Colonic mucosa (tissue), 4 donors: ENCODE measurements at regions not wholly inside any gene's neighbourhood (a gene's known extent, or its start where the extent isn't known, plus 50 kb on each side); places are given as distances from the start of the nearest gene placed in this dataset.
"Not testable (repeated sequence)": the region's sequence is repeated elsewhere in the genome, so short reads cannot be mapped to it uniquely, and the experiment has no call there.

Source experiments
- DNase-seq: peaks from one replicate; pipeline ENCODE4 v3.0.0-alpha.2; 2020
- H3K27ac ChIP-seq: fragments of 200-600 bp; one replicate; pipeline ENCODE4 v1.8.0; 2021
- H3K27me3 ChIP-seq: fragments of 200-600 bp; one replicate; pipeline ENCODE4 v1.8.0; 2021
- H3K36me3 ChIP-seq: fragments of 200-600 bp; one replicate; pipeline ENCODE4 v1.8.0; 2021
- H3K4me1 ChIP-seq: fragments of 200-600 bp; one replicate; pipeline ENCODE4 v1.8.0; 2021; ENCODE audit warnings: mild to moderate bottlenecking
- H3K4me3 ChIP-seq: fragments of 200-600 bp; one replicate; pipeline ENCODE4 v1.8.0; 2021
- H3K9ac ChIP-seq, 2 donors: one replicate each; pipeline ENCODE4 v1.7.0; 2013; ENCODE audit warnings: control low read depth in 2 of 2, low read depth in 2 of 2, low read length in 2 of 2
- H3K9me3 ChIP-seq: fragments of 200-600 bp; one replicate; pipeline ENCODE4 v1.8.0; 2021
- CTCF ChIP-seq: fragments of 200-600 bp; IDR thresholded peaks from one replicate; pipeline ENCODE4 v1.8.0; 2022; ENCODE audit warnings: antibody characterized with exemption, mild to moderate bottlenecking
- intact Hi-C: fragments of 100-400 bp; cut with DNase I; formaldehyde crosslinking; loops from one replicate; pipeline ENCODE4 v1.14.1; 2022
- donor health status: healthy.
- donor health status: DM: no; HTN: no; CAD: no.
- donor health status: DM: no; HTN: no; CAD: no.

GRCh38 chr4:107359208-107359607, 323.1 kb upstream of the DKK2 start:
- no peak overlapping the region for H3K9ac ChIP-seq
- no peaks in the 10 kb centered on the region for H3K36me3 ChIP-seq
- no peak for DNase-seq
- no peaks in the 10 kb centered on the region for H3K27me3 ChIP-seq
- intact Hi-C loops = no loop called here
- TF ChIP-seq CTCF = no peak
- no peak overlapping the region for H3K4me3 ChIP-seq
- no peaks in the 10 kb centered on the region for H3K9me3 ChIP-seq
- no peaks in the 10 kb centered on the region for H3K4me1 ChIP-seq
- no peak overlapping the region for H3K27ac ChIP-seq

DNA sequence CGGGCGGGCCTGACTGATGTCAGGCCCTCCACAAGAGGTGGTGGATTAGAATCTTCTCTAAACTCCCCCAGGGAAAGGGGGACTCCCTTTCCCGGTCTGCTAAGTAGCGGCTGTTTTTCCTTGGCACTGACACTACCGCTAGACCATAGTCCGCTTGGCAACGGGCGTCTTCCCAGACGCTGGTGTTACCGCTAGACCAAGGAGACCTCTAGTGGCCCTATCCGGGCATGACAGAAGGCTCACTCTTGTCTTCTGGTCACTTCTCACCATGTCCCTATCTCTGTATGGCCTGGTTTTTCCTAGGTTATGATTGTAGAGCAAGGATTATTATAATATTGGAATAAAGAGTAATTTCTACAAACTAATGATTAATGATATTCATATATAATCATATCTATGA, 318.2 kb upstream of the DKK2 start:
- H3K27me3 ChIP-seq, H3K36me3 ChIP-seq, DNase-seq, intact Hi-C loops, H3K4me3 ChIP-seq, H3K4me1 ChIP-seq, H3K9me3 ChIP-seq, H3K27ac ChIP-seq, H3K9ac ChIP-seq: not testable (repeated sequence)

DNA sequence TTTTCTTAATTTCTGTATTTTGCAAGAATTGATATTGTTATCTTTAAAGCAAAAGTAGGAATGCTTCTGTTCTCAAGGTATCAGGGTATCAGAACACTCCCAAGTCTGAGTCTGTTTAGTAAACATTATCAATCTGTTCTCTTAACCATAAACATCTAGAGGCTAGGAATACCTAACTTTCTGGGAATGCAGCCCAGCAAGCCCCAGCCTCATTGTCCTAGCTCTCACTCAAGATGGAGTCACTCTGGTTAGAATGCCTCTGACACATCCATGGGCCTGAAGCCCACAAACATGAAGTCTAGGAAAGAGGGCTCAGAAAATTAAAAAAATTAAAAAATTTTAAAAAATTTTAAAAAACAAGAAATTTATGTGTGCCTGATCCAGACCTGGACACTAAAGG, 315.1 kb upstream of the DKK2 start:
- H3K4me1 ChIP-seq = no peaks in the 10 kb centered on the region

GRCh38 chr4:107349732-107350131, 313.6 kb upstream of the DKK2 start:
- H3K9me3 ChIP-seq = no peaks in the 10 kb centered on the region
- no peaks in the 10 kb centered on the region for H3K4me1 ChIP-seq
- no peak overlapping the region for H3K9ac ChIP-seq
- no peak overlapping the region for H3K27ac ChIP-seq
- no peaks in the 10 kb centered on the region for H3K36me3 ChIP-seq
- intact Hi-C loops = no loop called here
- DNase-seq = no peak
- H3K27me3 ChIP-seq = no peaks in the 10 kb centered on the region
- H3K4me3 ChIP-seq = no peak overlapping the region
- TF ChIP-seq CTCF = no peak

More for the DNA sequence above, 315.1 kb upstream of the DKK2 start:
- DNase-seq = no peak
- TF ChIP-seq CTCF = no peak
- no peaks in the 10 kb centered on the region for H3K27me3 ChIP-seq
- no peak overlapping the region for H3K27ac ChIP-seq
- no peaks in the 10 kb centered on the region for H3K9me3 ChIP-seq
- H3K9ac ChIP-seq = no peak overlapping the region
- H3K4me3 ChIP-seq = no peak overlapping the region
- H3K36me3 ChIP-seq = no peaks in the 10 kb centered on the region
- intact Hi-C loops = no loop called here

DNA sequence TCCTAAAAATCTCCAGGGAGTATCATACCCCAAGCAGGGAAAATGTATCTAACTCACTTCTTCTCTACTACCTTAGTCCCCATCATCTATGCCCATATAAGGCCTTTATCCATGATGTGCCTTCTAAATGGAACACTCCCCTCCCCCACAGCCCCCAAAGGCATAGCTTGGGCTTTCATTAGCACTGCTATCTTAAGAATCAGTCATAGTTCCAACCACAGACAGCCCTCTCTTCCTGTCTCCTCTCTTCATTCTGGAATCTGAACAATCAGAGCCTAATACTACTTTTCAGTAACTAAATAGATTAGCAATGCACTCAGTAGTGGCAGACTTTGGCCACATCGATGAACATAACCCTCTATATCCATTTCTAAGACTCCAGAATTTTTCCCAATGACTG, 313.2 kb upstream of the DKK2 start:
- intact Hi-C loops = no loop called here
- no peak for DNase-seq

More for the DNA sequence above, 313.2 kb upstream of the DKK2 start:
- Histone ChIP-seq H3K9ac (no peak overlapping the region), H3K9me3 (no peaks in the 10 kb centered on the region), H3K27ac (no peak overlapping the region), H3K4me3 (no peak overlapping the region), H3K4me1 (no peaks in the 10 kb centered on the region), H3K27me3 (no peaks in the 10 kb centered on the region), H3K36me3 (no peaks in the 10 kb centered on the region)
- no peak for TF ChIP-seq CTCF
